Smooth muscle cell of the brain vasculature (primary cell): ENCODE measurements at regions not wholly inside any gene's neighbourhood (a gene's known extent, or its start where the extent isn't known, plus 50 kb on each side); places are given as distances from the start of the nearest gene placed in this dataset.
A peak's percentile ranks its signal among the peaks of the same experiment; 100 is the strongest.

Source experiments
- DNase-seq: peaks from one replicate; pipeline ENCODE4 v3.0.0-alpha.2; 2012; ENCODE audit warnings: low read depth, low spot score

GRCh38 chr10:36375107-36375506 is 733.0 kb upstream of the FZD8 start:
- no peak for DNase-seq

DNA sequence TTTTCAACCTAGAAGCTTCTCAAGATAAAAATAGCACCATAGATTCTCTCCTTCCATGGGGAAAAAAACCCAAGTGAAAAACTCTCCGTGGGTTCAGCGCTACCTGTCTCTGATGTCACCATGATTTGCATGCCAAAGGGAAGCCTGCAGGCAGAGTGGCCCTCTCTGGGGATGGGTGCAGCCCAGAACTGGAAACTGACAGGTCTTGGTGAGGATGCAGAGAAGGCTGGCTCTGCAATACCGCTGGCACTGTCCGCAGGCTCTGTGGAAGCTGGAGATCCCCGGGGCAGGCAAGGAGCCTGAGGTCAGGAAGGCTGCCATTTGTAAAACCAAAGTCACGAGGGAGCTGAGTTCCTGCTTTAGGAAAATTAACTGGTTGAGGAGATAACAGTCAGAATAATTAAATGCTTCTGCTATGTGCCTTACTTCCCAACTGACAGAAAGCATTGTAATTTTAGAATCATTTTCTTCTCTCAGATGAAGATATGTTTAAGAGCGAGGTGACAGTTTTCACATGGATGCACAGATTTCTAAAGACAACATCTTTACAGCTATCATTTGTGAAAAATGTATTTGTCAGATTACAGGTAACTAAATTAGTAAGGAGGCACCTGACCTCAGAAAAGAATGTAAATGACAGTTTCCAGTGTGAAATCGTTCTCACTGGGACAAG is 731.5 kb upstream of the FZD8 start:
- no peak for DNase-seq

DNA sequence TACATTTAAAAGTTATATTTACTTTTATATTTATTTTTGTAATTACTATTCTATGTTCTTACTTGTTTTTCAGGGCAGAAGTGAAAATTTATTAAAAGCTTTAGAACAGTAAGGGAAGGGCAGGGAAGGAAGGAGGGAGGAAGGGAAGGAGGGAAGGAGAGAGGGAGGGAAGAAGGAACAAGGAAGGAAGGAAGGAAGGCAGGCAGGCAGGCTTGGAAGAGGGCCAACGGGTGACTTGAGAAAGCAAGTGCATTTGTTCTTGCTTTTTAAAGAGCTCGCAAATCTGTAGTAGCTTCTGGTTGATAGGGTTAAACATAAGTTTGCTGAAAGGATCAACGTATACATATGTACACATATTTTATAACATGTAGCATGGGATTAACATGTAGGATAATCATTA is 725.3 kb upstream of the FZD8 start:
- no peak for DNase-seq

DNA sequence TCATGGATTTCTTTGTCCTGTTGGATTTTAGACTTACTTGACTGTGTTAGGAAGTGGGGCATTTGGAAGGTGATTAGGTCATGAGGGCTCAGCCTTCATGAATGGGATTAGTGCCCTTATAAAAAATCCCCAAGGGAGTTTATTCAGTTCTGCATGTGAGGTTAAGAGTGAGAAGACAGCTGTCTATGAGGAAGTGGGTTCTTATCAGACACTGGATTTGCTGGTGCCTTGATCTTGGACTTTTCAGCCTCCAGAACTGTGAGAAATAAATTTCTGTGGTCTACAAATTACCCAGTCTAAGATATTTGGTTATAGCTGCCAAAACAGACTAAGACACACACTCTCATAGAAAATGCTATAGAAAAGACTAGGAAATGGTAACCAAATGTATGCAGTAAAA is 724.7 kb upstream of the FZD8 start:
- no peak for DNase-seq

DNA sequence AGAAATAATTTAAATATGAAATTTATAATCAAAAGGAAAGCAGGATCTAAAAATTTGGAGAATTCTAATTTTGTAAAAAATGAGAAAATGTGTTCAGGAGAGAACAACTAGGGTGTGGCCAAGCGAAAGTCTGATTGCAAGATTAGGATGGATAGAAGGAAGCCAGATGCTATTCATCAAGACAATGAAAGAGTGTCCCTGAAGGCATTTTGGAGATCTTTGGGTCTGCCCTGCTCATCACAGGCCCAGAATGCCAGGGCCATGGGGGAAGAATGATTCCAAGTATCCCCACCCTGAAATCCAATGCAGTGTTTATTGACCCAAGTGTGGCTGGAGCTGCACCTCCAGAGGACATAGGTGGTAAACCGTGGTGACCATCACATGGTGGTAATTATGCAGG is 724.0 kb upstream of the FZD8 start:
- DNase-seq: no peak

GRCh38 chr10:36362257-36362656 is 720.2 kb upstream of the FZD8 start:
- no peak for DNase-seq

- no peak for DNase-seq
Observed at GRCh38 chr10:36358736-36359135, 716.6 kb upstream of the FZD8 start.

GRCh38 chr10:36354633-36355032 is 712.5 kb upstream of the FZD8 start:
- no peak for DNase-seq

DNA sequence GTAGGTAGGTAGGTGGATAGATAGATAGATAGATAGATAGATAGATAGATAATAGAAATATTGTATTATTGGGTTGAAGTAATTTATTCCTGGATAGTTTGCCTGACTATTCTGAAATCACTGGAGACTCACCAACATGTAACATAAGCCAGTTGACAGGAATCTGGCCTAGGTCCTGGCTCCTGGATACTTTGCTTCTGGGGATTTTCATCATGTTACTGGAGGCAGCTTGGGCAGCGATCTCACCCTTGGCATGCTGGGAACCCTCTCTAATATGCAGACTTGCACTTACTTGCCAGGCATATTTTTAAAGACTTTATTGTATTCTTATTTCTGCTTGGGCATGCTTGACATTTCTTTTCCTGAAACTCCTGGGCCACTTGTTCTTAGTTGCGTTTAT is 709.1 kb upstream of the FZD8 start:
- no peak for DNase-seq

DNA sequence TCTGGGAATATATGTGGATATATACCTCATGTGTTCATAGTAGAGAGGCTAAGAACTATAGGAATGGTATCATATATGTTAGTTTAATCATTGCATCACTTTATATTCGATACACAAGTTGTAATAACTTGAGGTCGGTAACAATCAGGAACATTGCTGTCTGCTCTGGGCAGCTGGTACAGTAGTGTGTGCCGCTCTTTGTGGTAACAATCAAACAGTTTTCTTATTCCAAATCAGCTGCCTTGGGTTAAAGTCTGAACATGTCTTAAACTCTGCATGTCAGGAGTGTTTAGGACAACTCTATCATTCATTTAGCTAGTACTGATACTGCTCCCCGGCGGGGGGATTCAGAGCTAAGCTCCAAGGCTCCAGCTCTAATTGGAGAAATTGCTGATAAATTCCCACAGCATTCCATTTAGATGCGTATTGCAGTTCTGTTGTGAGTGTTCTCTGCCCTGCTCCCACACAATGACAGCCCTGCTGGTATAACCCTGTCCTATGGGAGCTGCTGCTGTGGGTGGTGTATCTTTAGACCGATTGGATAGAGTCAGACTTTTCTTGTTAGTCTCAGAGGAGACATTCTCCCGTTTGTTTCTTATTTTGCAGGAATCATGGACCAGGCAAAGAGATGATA is 707.5 kb upstream of the FZD8 start:
- DNase-seq: peak; percentile 13

- DNase-seq: no peak
Observed at GRCh38 chr10:36345807-36346206, 703.7 kb upstream of the FZD8 start.

GRCh38 chr10:36345175-36345533 is 703.1 kb upstream of the FZD8 start:
- no peak for DNase-seq

GRCh38 chr10:36344240-36345174 is 702.4 kb upstream of the FZD8 start:
- no peak for DNase-seq

DNA sequence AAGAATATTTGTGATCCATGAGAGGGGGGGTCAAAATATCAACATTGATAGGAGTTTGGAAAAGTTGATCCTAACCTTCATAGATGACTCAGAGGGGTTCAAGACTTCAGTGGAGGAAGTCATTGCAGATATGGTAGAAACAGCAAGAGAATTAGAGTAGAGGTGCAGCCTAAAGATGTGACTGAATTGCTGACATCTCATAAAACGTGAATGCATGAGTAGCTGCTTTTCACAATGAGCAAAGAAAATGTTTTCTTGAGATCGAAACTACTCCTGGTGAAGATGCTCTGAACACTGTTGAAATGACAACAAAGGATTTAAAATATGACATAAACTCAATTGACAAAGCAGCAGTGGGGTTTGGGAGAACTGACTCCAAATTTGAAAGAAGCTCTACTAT is 700.7 kb upstream of the FZD8 start:
- no peak for DNase-seq

GRCh38 chr10:36341471-36341870 is 699.4 kb upstream of the FZD8 start:
- DNase-seq: no peak

GRCh38 chr10:36336315-36336714 is 694.2 kb upstream of the FZD8 start:
- no peak for DNase-seq

GRCh38 chr10:36333446-36333845 is 691.4 kb upstream of the FZD8 start:
- no peak for DNase-seq

DNA sequence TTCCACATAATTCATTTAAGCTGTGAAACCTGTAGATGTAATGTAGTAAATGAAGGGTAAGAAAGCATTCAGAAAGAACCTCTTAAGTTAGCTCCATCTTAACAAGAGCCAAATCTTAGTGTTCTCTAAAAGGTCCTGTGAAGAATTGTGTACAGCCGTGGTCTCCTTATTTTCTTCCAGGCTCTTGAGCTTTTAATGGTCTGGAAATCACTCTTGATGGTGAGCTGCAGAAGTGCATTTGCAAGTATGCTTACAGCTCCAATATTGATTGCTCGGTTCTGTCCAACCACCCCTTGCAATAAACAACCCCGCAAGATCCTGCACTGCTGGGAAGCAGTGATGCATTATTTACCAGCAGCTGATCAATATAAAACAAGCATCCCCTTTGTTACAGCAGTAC is 690.8 kb upstream of the FZD8 start:
- no peak for DNase-seq

DNA sequence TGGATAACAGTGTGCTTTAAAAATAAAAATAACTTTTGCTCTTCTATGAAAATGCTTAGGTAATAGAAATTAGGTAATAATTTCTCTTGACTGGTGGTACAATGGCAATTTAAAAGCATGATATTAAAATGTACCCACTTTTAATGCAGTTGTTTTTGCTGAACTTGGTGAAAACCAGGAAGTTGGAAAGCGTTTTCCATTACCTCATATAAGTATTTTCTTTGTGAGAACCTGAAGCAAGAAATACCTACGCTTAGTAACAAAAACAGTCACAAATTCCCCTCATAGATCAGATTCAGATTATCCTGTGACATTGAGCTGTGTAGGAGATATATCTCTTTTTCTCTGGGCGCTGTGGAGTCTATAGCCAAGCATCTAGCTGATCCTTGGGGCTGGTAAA is 689.0 kb upstream of the FZD8 start:
- DNase-seq: no peak

- no peak for DNase-seq
Observed at GRCh38 chr10:36325815-36326214, 683.7 kb upstream of the FZD8 start.

GRCh38 chr10:36324831-36325230 is 682.7 kb upstream of the FZD8 start:
- no peak for DNase-seq

DNA sequence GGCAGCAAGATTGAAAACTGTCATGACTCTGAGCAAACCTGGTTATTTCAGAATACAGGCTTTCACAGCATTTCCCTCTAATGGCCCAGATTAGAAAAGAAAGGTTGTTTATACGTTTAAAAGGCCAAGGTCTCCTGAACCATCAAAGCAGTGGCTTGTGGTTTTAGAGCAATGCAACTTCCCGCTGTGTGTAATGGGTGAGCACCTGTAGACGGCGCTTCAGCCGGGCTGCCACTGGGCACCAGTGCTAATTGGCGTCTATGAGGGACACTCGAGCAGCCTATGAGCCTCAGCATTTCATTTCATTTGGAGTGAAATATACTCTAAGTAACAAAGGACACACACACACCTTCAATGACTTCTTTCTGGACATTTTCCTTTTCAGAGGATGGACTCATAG is 671.0 kb upstream of the FZD8 start:
- no peak for DNase-seq

DNA sequence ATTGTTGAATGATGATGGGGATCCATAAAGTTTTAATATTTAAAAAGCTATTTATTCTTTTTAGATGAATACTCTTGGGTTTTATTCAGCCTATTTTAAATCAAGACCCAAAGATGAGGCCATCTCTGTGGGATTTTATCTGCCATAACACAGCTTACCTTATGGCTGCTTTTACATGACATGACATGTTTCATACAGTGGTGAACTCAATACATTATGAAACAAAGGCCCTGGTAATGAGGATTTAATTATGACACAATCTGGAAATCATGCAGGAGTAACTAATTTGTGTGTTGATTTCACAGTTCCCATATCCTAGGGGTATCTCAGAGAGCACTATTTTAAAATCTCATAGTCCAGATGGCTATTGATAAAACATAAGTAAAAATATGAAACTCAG is 661.8 kb upstream of the FZD8 start:
- DNase-seq: no peak
